H1 (cell line): ENCODE measurements at regions not wholly inside any gene's neighbourhood (a gene's known extent, or its start where the extent isn't known, plus 50 kb on each side); places are given as distances from the start of the nearest gene placed in this dataset.

Experiments used
- CEBPB ChIP-seq: IDR thresholded peaks from 2 replicates; pipeline ENCODE4 v1.6.1; 2012; ENCODE audit warnings: low read depth, low read length
- EGR1 ChIP-seq: IDR thresholded peaks from 2 replicates; pipeline ENCODE4 v1.6.1; 2011; ENCODE audit warnings: low read depth, low read length, borderline replicate concordance
- EZH2 ChIP-seq: fragments of 200-600 bp; sonication (generic); IDR thresholded peaks from 2 replicates; pipeline ENCODE4 v1.7.1; 2012; ENCODE audit warnings: low read depth, mild to moderate bottlenecking, moderate library complexity, low read length, inconsistent platforms; ENCODE audit not compliant: severe bottlenecking
- POLR2A ChIP-seq, 2 experiments: IDR thresholded peaks; 1 replicate in 1 of 2; 2 replicates in 1 of 2; pipeline ENCODE4 v1.6.1; 2011; ENCODE audit warnings: low read depth in 2 of 2, low read length in 2 of 2, mild to moderate bottlenecking in 2 of 2; ENCODE audit errors: control extremely low read depth in 1 of 2
- POLR2AphosphoS5 ChIP-seq: IDR thresholded peaks from 2 replicates; pipeline ENCODE4 v1.6.1; 2011; ENCODE audit warnings: low read depth, low read length
- RAD21 ChIP-seq, 2 experiments: IDR thresholded peaks in 1 of 2; conservative IDR thresholded peaks in 1 of 2; 2 replicates each; pipeline ENCODE4 v1.6.1; 2011; ENCODE audit warnings: low read depth in 2 of 2, low read length in 2 of 2, improper control_type of control experiment in 1 of 2, inconsistent platforms in 1 of 2, mild to moderate bottlenecking in 1 of 2, moderate library complexity in 1 of 2
- SUZ12 ChIP-seq: fragments of 200-600 bp; sonication (generic); IDR thresholded peaks from 2 replicates; pipeline ENCODE4 v1.6.1; 2012; ENCODE audit warnings: mild to moderate bottlenecking, inconsistent platforms, low read length, moderate library complexity, mixed read lengths
- TBP ChIP-seq: IDR thresholded peaks from 2 replicates; pipeline ENCODE4 v1.6.1; 2011; ENCODE audit warnings: low read depth, low read length, improper control_type of control experiment
- TF ChIP-seq, protein P1 (sequence below), 3 experiments: IDR thresholded peaks; 1 replicate in 2 of 3; 2 replicates in 1 of 3; pipeline versions ENCODE4 v1.5.1 to v1.6.1; 2011; ENCODE audit warnings: low read length in 3 of 3, mild to moderate bottlenecking in 3 of 3, inconsistent platforms in 2 of 3, low read depth in 1 of 3, moderate library complexity in 1 of 3; ENCODE audit not compliant: insufficient read depth in 1 of 3; ENCODE audit errors: control extremely low read depth in 1 of 3
- TF ChIP-seq, protein P2 (sequence below): IDR thresholded peaks from 2 replicates; pipeline ENCODE4 v1.6.1; 2011; ENCODE audit warnings: low read length, improper control_type of control experiment
- TF ChIP-seq, protein P3 (sequence below): IDR thresholded peaks from 2 replicates; pipeline ENCODE4 v1.6.1; 2011; ENCODE audit warnings: low read depth, mild to moderate bottlenecking, low read length; ENCODE audit not compliant: insufficient read depth

DNA sequence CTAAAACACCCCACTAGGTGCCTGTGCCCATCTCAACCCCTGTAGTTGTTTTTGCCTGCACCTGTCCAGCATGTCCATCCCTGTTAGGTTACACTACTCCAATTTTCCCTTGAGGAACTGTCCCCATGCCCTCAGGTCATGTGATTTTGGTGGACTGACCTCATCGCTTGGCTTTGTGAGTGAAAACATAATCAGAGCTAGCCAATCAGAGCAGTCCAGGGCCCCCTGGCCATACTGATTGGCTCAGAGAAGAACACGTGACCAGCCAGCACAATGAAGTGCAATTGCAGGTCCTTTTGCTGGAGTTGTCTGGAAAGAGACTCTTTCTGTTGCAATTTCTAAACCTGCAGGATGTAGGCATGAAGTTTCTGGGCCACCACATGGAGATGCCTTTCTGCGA, 303.3 kb upstream of the PROX1 start:
- TF ChIP-seq EZH2 (no peak), SUZ12 (no peak), RAD21 (IDR thresholded peaks at IDR 0.05 in 1 of 2, conservative IDR thresholded peaks at IDR 0.05 in 1 of 2; ENCODE audit: low read depth in 2 of 2, low read length in 2 of 2) (no peak), EGR1 (no peak), POLR2A (IDR thresholded peaks at IDR 0.05; ENCODE audit: control extremely low read depth in 1 of 2, low read depth in 2 of 2, low read length in 2 of 2) (no peak), CEBPB (no peak), TBP (no peak), POLR2AphosphoS5 (no peak)
- TF ChIP-seq, protein P1, sequence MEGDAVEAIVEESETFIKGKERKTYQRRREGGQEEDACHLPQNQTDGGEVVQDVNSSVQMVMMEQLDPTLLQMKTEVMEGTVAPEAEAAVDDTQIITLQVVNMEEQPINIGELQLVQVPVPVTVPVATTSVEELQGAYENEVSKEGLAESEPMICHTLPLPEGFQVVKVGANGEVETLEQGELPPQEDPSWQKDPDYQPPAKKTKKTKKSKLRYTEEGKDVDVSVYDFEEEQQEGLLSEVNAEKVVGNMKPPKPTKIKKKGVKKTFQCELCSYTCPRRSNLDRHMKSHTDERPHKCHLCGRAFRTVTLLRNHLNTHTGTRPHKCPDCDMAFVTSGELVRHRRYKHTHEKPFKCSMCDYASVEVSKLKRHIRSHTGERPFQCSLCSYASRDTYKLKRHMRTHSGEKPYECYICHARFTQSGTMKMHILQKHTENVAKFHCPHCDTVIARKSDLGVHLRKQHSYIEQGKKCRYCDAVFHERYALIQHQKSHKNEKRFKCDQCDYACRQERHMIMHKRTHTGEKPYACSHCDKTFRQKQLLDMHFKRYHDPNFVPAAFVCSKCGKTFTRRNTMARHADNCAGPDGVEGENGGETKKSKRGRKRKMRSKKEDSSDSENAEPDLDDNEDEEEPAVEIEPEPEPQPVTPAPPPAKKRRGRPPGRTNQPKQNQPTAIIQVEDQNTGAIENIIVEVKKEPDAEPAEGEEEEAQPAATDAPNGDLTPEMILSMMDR (IDR thresholded peaks at IDR 0.05; ENCODE audit: control extremely low read depth in 1 of 3, insufficient read depth in 1 of 3, low read depth in 1 of 3, low read length in 3 of 3): no peak
- TF ChIP-seq, protein P2, sequence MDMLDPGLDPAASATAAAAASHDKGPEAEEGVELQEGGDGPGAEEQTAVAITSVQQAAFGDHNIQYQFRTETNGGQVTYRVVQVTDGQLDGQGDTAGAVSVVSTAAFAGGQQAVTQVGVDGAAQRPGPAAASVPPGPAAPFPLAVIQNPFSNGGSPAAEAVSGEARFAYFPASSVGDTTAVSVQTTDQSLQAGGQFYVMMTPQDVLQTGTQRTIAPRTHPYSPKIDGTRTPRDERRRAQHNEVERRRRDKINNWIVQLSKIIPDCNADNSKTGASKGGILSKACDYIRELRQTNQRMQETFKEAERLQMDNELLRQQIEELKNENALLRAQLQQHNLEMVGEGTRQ: no peak
- TF ChIP-seq, protein P3, sequence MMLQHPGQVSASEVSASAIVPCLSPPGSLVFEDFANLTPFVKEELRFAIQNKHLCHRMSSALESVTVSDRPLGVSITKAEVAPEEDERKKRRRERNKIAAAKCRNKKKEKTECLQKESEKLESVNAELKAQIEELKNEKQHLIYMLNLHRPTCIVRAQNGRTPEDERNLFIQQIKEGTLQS: no peak
